ENCODE measurements at regions not wholly inside any gene's neighbourhood (a gene's known extent, or its start where the extent isn't known, plus 50 kb on each side); places are given as distances from the start of the nearest gene placed in this dataset.

DNA sequence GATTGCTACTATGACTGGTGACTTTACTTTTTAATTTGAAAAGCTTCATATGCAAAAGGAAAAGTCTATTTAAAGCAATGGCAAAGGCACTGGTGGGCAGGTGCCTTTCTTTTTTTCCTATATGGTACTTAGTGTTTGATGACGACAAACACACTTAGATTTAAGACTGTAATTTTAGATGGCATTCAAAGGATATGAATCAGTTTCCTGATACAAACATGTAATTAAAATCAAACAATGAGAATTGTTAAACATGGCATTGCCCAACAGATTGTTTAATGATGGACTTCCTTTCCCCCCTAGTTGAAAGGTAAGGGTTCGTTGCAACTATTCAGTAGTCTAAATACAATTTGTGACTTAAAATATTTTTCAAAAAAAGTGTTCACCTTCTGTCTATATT is 106.5 kb upstream of the SEMA3C start:
- H3K9me3 ChIP-seq (ENCODE audit: control insufficient read depth in 4 of 4, low read length in 3 of 4) = no peaks in the 10 kb centered on the region
- WGBS = 85% methylated on average over 2 of the region's 2 CpGs
- no peaks in the 10 kb centered on the region for H3K4me1 ChIP-seq (ENCODE audit: control insufficient read depth in 4 of 4, insufficient read depth in 4 of 4, low read length in 3 of 4)

GRCh38 chr7:81014908-81015307 is 96.1 kb upstream of the SEMA3C start:
- H3K9ac ChIP-seq (ENCODE audit: low read depth in 1 of 2, low read length in 2 of 2) = no peak overlapping the region
- no peak overlapping the region for H3K4me3 ChIP-seq (ENCODE audit: low read depth in 1 of 3, low read length in 3 of 3)
- H3K36me3 ChIP-seq (ENCODE audit: control insufficient read depth in 4 of 4, insufficient read depth in 3 of 4, low read depth in 1 of 4, low read length in 3 of 4) = no peaks in the 10 kb centered on the region
- H3K27ac ChIP-seq (ENCODE audit: low read depth in 1 of 2, low read length in 2 of 2) = no peak overlapping the region
- WGBS = 71% methylated on average over 1 of the region's 1 CpG
- H3K4me1 ChIP-seq (ENCODE audit: control insufficient read depth in 4 of 4, insufficient read depth in 4 of 4, low read length in 3 of 4) = no peaks in the 10 kb centered on the region
- DNase-seq (ENCODE audit: low spot score) = no peak
- H3K27me3 ChIP-seq (ENCODE audit: control insufficient read depth in 4 of 4, insufficient read depth in 4 of 4, low read length in 3 of 4) = no peaks in the 10 kb centered on the region
- peaks cover 0 to 8% (median 0%) of the 10 kb centered on the region in 4 donors for H3K9me3 ChIP-seq (ENCODE audit: control insufficient read depth in 4 of 4, low read length in 3 of 4)
- TF ChIP-seq HNF4G (IDR thresholded peaks at IDR 0.05) (no peak), FOXA1 (IDR thresholded peaks at IDR 0.05) (no peak), HNF4A (conservative IDR thresholded peaks at IDR 0.05) (no peak), FOXA2 (IDR thresholded peaks at IDR 0.05) (no peak), MAX (IDR thresholded peaks at IDR 0.05) (no peak), NR2F2 (IDR thresholded peaks at IDR 0.05) (no peak), RAD21 (IDR thresholded peaks at IDR 0.05) (no peak), YY1 (IDR thresholded peaks at IDR 0.05) (no peak), JUND (IDR thresholded peaks at IDR 0.05) (no peak), EGR1 (IDR thresholded peaks at IDR 0.05; ENCODE audit: low read depth in 2 of 2) (no peak), GABPA (IDR thresholded peaks at IDR 0.05 in 1 of 2, conservative IDR thresholded peaks at IDR 0.05 in 1 of 2) (no peak), TAF1 (conservative IDR thresholded peaks at IDR 0.05) (no peak)
- TF ChIP-seq, protein P1, sequence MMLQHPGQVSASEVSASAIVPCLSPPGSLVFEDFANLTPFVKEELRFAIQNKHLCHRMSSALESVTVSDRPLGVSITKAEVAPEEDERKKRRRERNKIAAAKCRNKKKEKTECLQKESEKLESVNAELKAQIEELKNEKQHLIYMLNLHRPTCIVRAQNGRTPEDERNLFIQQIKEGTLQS (IDR thresholded peaks at IDR 0.05) = no peak
- TF ChIP-seq, protein P2, sequence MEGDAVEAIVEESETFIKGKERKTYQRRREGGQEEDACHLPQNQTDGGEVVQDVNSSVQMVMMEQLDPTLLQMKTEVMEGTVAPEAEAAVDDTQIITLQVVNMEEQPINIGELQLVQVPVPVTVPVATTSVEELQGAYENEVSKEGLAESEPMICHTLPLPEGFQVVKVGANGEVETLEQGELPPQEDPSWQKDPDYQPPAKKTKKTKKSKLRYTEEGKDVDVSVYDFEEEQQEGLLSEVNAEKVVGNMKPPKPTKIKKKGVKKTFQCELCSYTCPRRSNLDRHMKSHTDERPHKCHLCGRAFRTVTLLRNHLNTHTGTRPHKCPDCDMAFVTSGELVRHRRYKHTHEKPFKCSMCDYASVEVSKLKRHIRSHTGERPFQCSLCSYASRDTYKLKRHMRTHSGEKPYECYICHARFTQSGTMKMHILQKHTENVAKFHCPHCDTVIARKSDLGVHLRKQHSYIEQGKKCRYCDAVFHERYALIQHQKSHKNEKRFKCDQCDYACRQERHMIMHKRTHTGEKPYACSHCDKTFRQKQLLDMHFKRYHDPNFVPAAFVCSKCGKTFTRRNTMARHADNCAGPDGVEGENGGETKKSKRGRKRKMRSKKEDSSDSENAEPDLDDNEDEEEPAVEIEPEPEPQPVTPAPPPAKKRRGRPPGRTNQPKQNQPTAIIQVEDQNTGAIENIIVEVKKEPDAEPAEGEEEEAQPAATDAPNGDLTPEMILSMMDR (IDR thresholded peaks at IDR 0.05; ENCODE audit: low read depth, low read length, missing input control) = no peak
- TF ChIP-seq, protein P3, sequence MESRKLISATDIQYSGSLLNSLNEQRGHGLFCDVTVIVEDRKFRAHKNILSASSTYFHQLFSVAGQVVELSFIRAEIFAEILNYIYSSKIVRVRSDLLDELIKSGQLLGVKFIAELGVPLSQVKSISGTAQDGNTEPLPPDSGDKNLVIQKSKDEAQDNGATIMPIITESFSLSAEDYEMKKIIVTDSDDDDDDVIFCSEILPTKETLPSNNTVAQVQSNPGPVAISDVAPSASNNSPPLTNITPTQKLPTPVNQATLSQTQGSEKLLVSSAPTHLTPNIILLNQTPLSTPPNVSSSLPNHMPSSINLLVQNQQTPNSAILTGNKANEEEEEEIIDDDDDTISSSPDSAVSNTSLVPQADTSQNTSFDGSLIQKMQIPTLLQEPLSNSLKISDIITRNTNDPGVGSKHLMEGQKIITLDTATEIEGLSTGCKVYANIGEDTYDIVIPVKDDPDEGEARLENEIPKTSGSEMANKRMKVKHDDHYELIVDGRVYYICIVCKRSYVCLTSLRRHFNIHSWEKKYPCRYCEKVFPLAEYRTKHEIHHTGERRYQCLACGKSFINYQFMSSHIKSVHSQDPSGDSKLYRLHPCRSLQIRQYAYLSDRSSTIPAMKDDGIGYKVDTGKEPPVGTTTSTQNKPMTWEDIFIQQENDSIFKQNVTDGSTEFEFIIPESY (IDR thresholded peaks at IDR 0.05) = no peak
- TF ChIP-seq, protein P4, sequence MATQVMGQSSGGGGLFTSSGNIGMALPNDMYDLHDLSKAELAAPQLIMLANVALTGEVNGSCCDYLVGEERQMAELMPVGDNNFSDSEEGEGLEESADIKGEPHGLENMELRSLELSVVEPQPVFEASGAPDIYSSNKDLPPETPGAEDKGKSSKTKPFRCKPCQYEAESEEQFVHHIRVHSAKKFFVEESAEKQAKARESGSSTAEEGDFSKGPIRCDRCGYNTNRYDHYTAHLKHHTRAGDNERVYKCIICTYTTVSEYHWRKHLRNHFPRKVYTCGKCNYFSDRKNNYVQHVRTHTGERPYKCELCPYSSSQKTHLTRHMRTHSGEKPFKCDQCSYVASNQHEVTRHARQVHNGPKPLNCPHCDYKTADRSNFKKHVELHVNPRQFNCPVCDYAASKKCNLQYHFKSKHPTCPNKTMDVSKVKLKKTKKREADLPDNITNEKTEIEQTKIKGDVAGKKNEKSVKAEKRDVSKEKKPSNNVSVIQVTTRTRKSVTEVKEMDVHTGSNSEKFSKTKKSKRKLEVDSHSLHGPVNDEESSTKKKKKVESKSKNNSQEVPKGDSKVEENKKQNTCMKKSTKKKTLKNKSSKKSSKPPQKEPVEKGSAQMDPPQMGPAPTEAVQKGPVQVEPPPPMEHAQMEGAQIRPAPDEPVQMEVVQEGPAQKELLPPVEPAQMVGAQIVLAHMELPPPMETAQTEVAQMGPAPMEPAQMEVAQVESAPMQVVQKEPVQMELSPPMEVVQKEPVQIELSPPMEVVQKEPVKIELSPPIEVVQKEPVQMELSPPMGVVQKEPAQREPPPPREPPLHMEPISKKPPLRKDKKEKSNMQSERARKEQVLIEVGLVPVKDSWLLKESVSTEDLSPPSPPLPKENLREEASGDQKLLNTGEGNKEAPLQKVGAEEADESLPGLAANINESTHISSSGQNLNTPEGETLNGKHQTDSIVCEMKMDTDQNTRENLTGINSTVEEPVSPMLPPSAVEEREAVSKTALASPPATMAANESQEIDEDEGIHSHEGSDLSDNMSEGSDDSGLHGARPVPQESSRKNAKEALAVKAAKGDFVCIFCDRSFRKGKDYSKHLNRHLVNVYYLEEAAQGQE (IDR thresholded peaks at IDR 0.05) = no peak

More for the DNA sequence above, 106.5 kb upstream of the SEMA3C start:
- no peak overlapping the region for H3K9ac ChIP-seq (ENCODE audit: low read depth in 1 of 2, low read length in 2 of 2)
- TF ChIP-seq MAX (IDR thresholded peaks at IDR 0.05) = no peak
- TF ChIP-seq RXRA (IDR thresholded peaks at IDR 0.05) = no peak
- no peak for TF ChIP-seq FOXA1 (IDR thresholded peaks at IDR 0.05)
- TF ChIP-seq, protein P1 (IDR thresholded peaks at IDR 0.05) = no peak
- TF ChIP-seq YY1 (IDR thresholded peaks at IDR 0.05) = no peak
- TF ChIP-seq SP1 (IDR thresholded peaks at IDR 0.05) = no peak
- no peak for TF ChIP-seq RAD21 (IDR thresholded peaks at IDR 0.05)
- TF ChIP-seq, protein P4 (IDR thresholded peaks at IDR 0.05) = no peak
- TF ChIP-seq EGR1 (IDR thresholded peaks at IDR 0.05; ENCODE audit: low read depth in 2 of 2) = no peak
- no peaks in the 10 kb centered on the region for H3K27me3 ChIP-seq (ENCODE audit: control insufficient read depth in 4 of 4, insufficient read depth in 4 of 4, low read length in 3 of 4)
- no peaks in the 10 kb centered on the region for H3K36me3 ChIP-seq (ENCODE audit: control insufficient read depth in 4 of 4, insufficient read depth in 3 of 4, low read depth in 1 of 4, low read length in 3 of 4)
- no peak overlapping the region for H3K4me3 ChIP-seq (ENCODE audit: low read depth in 1 of 3, low read length in 3 of 3)
- no peak overlapping the region for H3K27ac ChIP-seq (ENCODE audit: low read depth in 1 of 2, low read length in 2 of 2)
- DNase-seq (ENCODE audit: low spot score) = no peak
